ENCODE measurements at regions not wholly inside any gene's neighbourhood (a gene's known extent, or its start where the extent isn't known, plus 50 kb on each side); places are given as distances from the start of the nearest gene placed in this dataset.

GRCh38 chr6:19465256-19465655, 371.9 kb upstream of the ID4 start:
- peak; percentile 9 for DNase-seq (ENCODE audit: low read depth)

GRCh38 chr6:19465760-19466159, 371.4 kb upstream of the ID4 start:
- DNase-seq (ENCODE audit: low read depth) = peak; percentile 86

GRCh38 chr6:19470333-19470732, 366.8 kb upstream of the ID4 start:
- DNase-seq (ENCODE audit: low read depth) = no peak

GRCh38 chr6:19472153-19472552, 365.0 kb upstream of the ID4 start:
- peak; percentile 16 for DNase-seq (ENCODE audit: low read depth)

GRCh38 chr6:19472850-19473249, 364.3 kb upstream of the ID4 start:
- DNase-seq (ENCODE audit: low read depth) = no peak

GRCh38 chr6:19477563-19477962, 359.6 kb upstream of the ID4 start:
- DNase-seq (ENCODE audit: low read depth) = no peak

- no peak for DNase-seq (ENCODE audit: low read depth)
Observed at GRCh38 chr6:19478273-19478672, 358.9 kb upstream of the ID4 start.

- peak; percentile 14 for DNase-seq (ENCODE audit: low read depth)
Observed at GRCh38 chr6:19478992-19479391, 358.2 kb upstream of the ID4 start.

- DNase-seq (ENCODE audit: low read depth) = no peak
Observed at GRCh38 chr6:19479551-19479950, 357.6 kb upstream of the ID4 start.

GRCh38 chr6:19492636-19493405, 344.3 kb upstream of the ID4 start:
- no peak for DNase-seq (ENCODE audit: low read depth)

GRCh38 chr6:19501737-19502245, 335.4 kb upstream of the ID4 start:
- DNase-seq (ENCODE audit: low read depth) = no peak

GRCh38 chr6:19502301-19502700, 334.9 kb upstream of the ID4 start:
- DNase-seq (ENCODE audit: low read depth) = no peak

GRCh38 chr6:19515939-19516338, 321.2 kb upstream of the ID4 start:
- no peak for DNase-seq (ENCODE audit: low read depth)

GRCh38 chr6:19519941-19520340, 317.2 kb upstream of the ID4 start:
- DNase-seq (ENCODE audit: low read depth) = no peak

- DNase-seq (ENCODE audit: low read depth) = no peak
Observed at GRCh38 chr6:19524366-19525186, 312.6 kb upstream of the ID4 start.

- no peak for DNase-seq (ENCODE audit: low read depth)
Observed at GRCh38 chr6:19525673-19526072, 311.5 kb upstream of the ID4 start.

GRCh38 chr6:19530188-19530587, 307.0 kb upstream of the ID4 start:
- no peak for DNase-seq (ENCODE audit: low read depth)

GRCh38 chr6:19535351-19535750, 301.8 kb upstream of the ID4 start:
- no peak for DNase-seq (ENCODE audit: low read depth)

GRCh38 chr6:19536838-19537237, 300.3 kb upstream of the ID4 start:
- no peak for DNase-seq (ENCODE audit: low read depth)

GRCh38 chr6:19538096-19538495, 299.1 kb upstream of the ID4 start:
- no peak for DNase-seq (ENCODE audit: low read depth)

- DNase-seq (ENCODE audit: low read depth) = no peak
Observed at GRCh38 chr6:19547507-19547906, 289.7 kb upstream of the ID4 start.

GRCh38 chr6:19549109-19549508, 288.1 kb upstream of the ID4 start:
- DNase-seq (ENCODE audit: low read depth) = no peak

GRCh38 chr6:19550380-19550779, 286.8 kb upstream of the ID4 start:
- DNase-seq (ENCODE audit: low read depth) = no peak
